ENCODE measurements at regions not wholly inside any gene's neighbourhood (a gene's known extent, or its start where the extent isn't known, plus 50 kb on each side); places are given as distances from the start of the nearest gene placed in this dataset.

DNA sequence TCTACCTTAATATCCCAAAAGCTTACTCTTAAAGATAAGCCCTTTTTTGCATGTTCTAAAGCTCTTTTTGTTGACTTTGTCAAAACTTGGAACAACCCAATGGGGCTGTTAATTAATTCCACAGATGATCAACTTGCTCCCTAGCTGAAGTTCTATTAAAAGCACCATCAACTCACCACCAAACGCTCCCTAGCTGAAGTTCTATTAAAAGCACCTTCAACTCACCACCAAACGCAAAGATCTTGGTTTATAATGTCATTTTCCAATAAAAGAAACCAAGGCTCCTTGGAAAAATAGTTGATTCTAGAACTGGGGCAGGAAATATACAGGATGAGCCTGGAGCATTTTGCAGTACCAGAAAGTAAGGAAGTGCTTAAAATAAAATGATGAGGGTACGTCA lies 122.3 kb upstream of the STT3B start:
- TF ChIP-seq POLR2A (IDR thresholded peaks at IDR 0.05) (no peak), POLR2AphosphoS5 (IDR thresholded peaks at IDR 0.05) (no peak), EP300 (IDR thresholded peaks at IDR 0.05) (no peak)
- TF ChIP-seq, protein P1, sequence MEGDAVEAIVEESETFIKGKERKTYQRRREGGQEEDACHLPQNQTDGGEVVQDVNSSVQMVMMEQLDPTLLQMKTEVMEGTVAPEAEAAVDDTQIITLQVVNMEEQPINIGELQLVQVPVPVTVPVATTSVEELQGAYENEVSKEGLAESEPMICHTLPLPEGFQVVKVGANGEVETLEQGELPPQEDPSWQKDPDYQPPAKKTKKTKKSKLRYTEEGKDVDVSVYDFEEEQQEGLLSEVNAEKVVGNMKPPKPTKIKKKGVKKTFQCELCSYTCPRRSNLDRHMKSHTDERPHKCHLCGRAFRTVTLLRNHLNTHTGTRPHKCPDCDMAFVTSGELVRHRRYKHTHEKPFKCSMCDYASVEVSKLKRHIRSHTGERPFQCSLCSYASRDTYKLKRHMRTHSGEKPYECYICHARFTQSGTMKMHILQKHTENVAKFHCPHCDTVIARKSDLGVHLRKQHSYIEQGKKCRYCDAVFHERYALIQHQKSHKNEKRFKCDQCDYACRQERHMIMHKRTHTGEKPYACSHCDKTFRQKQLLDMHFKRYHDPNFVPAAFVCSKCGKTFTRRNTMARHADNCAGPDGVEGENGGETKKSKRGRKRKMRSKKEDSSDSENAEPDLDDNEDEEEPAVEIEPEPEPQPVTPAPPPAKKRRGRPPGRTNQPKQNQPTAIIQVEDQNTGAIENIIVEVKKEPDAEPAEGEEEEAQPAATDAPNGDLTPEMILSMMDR (IDR thresholded peaks at IDR 0.05): no peak

Measured in stomach (tissue), 4 donors.